ENCODE measurements at regions not wholly inside any gene's neighbourhood (a gene's known extent, or its start where the extent isn't known, plus 50 kb on each side); places are given as distances from the start of the nearest gene placed in this dataset.

DNA sequence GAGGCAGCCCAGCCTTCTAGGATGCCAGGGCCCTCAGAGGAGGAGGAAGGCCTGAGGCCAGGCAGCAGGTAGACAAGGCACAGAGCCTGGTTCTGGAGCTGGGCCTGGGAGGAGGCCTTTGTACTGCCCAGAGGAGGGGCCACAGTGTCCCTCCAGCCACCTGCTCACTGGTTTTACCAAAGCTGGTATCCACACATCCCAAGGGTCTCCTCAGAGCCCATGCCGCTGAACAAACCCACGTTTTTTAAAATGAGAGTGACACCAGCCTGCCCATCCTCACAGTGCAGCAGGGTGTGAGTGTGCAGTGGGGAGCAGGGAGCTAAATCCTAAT lies 162.7 kb downstream of the LY86 start:
- intact Hi-C loops (cut with micrococcal nuclease): no loop called here
- CTCF ChIA-PET: interaction anchor here (1.1 to 1.8 kb wide), 2 partner anchors 10 to 54 kb away, joined by 4 to 6 read pairs; no protein-coding TSS in a partner anchor
- dilution Hi-C loops (cut with MboI; ENCODE audit: extremely low pct_ligation_motif_present, low sequenced_read_pairs): no loop called here
- Histone ChIP-seq H4K20me1 (replicated peaks; ENCODE audit: control insufficient read depth, extremely low read depth, insufficient read depth, low read length) (no peaks in the 10 kb centered on the region), H3K4me3 (replicated peaks in 1 of 3; ENCODE audit: insufficient read depth in 1 of 3, low read depth in 1 of 3, low read length in 3 of 3) (no peak overlapping the region), H2AFZ (ENCODE audit: low read depth, low read length) (no peak overlapping the region), H3K79me2 (ENCODE audit: control insufficient read depth, insufficient read depth, low read length) (no peaks in the 10 kb centered on the region), H3K9ac (replicated peaks; ENCODE audit: extremely low read depth, insufficient read depth, low read length) (no peak overlapping the region), H3K27ac (ENCODE audit: insufficient read depth, low read depth, low read length) (no peak overlapping the region), H3K4me2 (ENCODE audit: insufficient read depth, low read length) (no peak overlapping the region), H3K9me1 (replicated peaks; ENCODE audit: control insufficient read depth, extremely low read depth, insufficient read depth, low read length) (no peaks in the 10 kb centered on the region), H3K27me3 (ENCODE audit: control insufficient read depth in 2 of 2, insufficient read depth in 2 of 2, low read length in 2 of 2) (peaks cover 4 to 11% of the 10 kb centered on the region in 2 experiments), H3K9me3 (replicated peaks; ENCODE audit: control insufficient read depth, insufficient read depth, low read length) (no peaks in the 10 kb centered on the region), H3K4me1 (ENCODE audit: control insufficient read depth, extremely low read depth, insufficient read depth, low read length) (no peaks in the 10 kb centered on the region), H3K36me3 (ENCODE audit: control insufficient read depth in 2 of 2, extremely low read depth in 1 of 2, insufficient read depth in 2 of 2, low read length in 2 of 2) (no peaks in the 10 kb centered on the region)
- POLR2A ChIA-PET: no interaction called here
- DNase-seq (ENCODE audit: low read depth, low spot score) (no peak), FAIRE-seq (no peak)
- no TSS peak for BruUV-seq (replicated peaks)
- TF ChIP-seq, protein P1, sequence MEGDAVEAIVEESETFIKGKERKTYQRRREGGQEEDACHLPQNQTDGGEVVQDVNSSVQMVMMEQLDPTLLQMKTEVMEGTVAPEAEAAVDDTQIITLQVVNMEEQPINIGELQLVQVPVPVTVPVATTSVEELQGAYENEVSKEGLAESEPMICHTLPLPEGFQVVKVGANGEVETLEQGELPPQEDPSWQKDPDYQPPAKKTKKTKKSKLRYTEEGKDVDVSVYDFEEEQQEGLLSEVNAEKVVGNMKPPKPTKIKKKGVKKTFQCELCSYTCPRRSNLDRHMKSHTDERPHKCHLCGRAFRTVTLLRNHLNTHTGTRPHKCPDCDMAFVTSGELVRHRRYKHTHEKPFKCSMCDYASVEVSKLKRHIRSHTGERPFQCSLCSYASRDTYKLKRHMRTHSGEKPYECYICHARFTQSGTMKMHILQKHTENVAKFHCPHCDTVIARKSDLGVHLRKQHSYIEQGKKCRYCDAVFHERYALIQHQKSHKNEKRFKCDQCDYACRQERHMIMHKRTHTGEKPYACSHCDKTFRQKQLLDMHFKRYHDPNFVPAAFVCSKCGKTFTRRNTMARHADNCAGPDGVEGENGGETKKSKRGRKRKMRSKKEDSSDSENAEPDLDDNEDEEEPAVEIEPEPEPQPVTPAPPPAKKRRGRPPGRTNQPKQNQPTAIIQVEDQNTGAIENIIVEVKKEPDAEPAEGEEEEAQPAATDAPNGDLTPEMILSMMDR (IDR thresholded peaks at IDR 0.05; ENCODE audit: extremely low read depth in 1 of 2, insufficient read depth in 1 of 2, low read depth in 1 of 2, low read length in 2 of 2): no peak
- TF ChIP-seq POLR2A (IDR thresholded peaks at IDR 0.05; ENCODE audit: low read depth, low read length): no peak
- TF ChIP-seq, protein P2, sequence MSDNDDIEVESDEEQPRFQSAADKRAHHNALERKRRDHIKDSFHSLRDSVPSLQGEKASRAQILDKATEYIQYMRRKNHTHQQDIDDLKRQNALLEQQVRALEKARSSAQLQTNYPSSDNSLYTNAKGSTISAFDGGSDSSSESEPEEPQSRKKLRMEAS (IDR thresholded peaks at IDR 0.05; ENCODE audit: insufficient read depth, insufficient read length): no peak
- TF ChIP-seq GATA2 (IDR thresholded peaks at IDR 0.05; ENCODE audit: insufficient read depth, insufficient read length, low read depth, low read length): no peak
- TF ChIP-seq EZH2 (IDR thresholded peaks at IDR 0.05; ENCODE audit: borderline replicate concordance, low read depth, low read length, severe bottlenecking): no peak
- TF ChIP-seq MYC (IDR thresholded peaks at IDR 0.05; ENCODE audit: low read depth, low read length): no peak
- TF ChIP-seq JUN (IDR thresholded peaks at IDR 0.05; ENCODE audit: borderline replicate concordance, insufficient read depth, insufficient read length, low read depth): no peak
- TF ChIP-seq FOS (IDR thresholded peaks at IDR 0.05; ENCODE audit: borderline replicate concordance, insufficient read depth, low read length): no peak
- TF ChIP-seq POLR2AphosphoS5 (IDR thresholded peaks at IDR 0.05; ENCODE audit: insufficient read depth, low read depth, low read length): no peak
